ENCODE measurements at regions not wholly inside any gene's neighbourhood (a gene's known extent, or its start where the extent isn't known, plus 50 kb on each side); places are given as distances from the start of the nearest gene placed in this dataset.

- H3K79me2 ChIP-seq (ENCODE audit: control insufficient read depth, insufficient read depth, low read length, poor library complexity): no peaks in the 10 kb centered on the region
- H4K8ac ChIP-seq (ENCODE audit: low read depth, low read length): no peak overlapping the region
- no CpG with 5 or more reads among the region's 10 CpGs for whole genome bisulfite sequencing (ENCODE audit: extremely low coverage, insufficient coverage, insufficient read length)
- no peak overlapping the region for H2AK5ac ChIP-seq (ENCODE audit: low read length)
- no peaks in the 10 kb centered on the region for H3K36me3 ChIP-seq (ENCODE audit: control insufficient read depth in 1 of 2, insufficient read depth in 2 of 2, low read length in 2 of 2)
- H2BK12ac ChIP-seq (ENCODE audit: low read length): no peak overlapping the region
- no peaks in the 10 kb centered on the region for H3K79me1 ChIP-seq (ENCODE audit: low read length)
- H3K4me3 ChIP-seq (ENCODE audit: low read depth, low read length): no peak overlapping the region
- no peak overlapping the region for H4K91ac ChIP-seq (ENCODE audit: low read depth, low read length)
- no peak overlapping the region for H2BK5ac ChIP-seq (ENCODE audit: low read depth, low read length, poor library complexity)
- H2BK120ac ChIP-seq (ENCODE audit: insufficient read depth, low read length, poor library complexity): no peak overlapping the region
- no peak overlapping the region for H3K18ac ChIP-seq (ENCODE audit: low read length)
- no peak overlapping the region for H2AFZ ChIP-seq (ENCODE audit: insufficient read depth, low read length, poor library complexity)
- H3K27ac ChIP-seq (ENCODE audit: low read depth, low read length): no peak overlapping the region
- H3K4me1 ChIP-seq (ENCODE audit: control insufficient read depth in 1 of 2, insufficient read depth in 2 of 2, low read length in 2 of 2): no peaks in the 10 kb centered on the region
- no peaks in the 10 kb centered on the region for H3K9me3 ChIP-seq (ENCODE audit: insufficient read depth, low read depth, low read length)
- DNase-seq: no peak
- H3K4me2 ChIP-seq (ENCODE audit: low read length): no peak overlapping the region
- no peaks in the 10 kb centered on the region for H3K27me3 ChIP-seq (ENCODE audit: insufficient read depth, low read length)
- no peak overlapping the region for H4K12ac ChIP-seq (ENCODE audit: low read depth, low read length)
- H3K9ac ChIP-seq (ENCODE audit: low read length): no peak overlapping the region
- no peak overlapping the region for H3K4ac ChIP-seq (ENCODE audit: low read depth, low read length)
- no peak overlapping the region for H3K23ac ChIP-seq (ENCODE audit: low read length)
- H3K14ac ChIP-seq (ENCODE audit: low read length): no peak overlapping the region
Measured at GRCh38 chr5:30874241-30875034, 319.0 kb upstream of the CDH6 start.

- Histone ChIP-seq H3K27ac (ENCODE audit: low read depth, low read length) (no peak overlapping the region), H3K36me3 (ENCODE audit: control insufficient read depth in 1 of 2, insufficient read depth in 2 of 2, low read length in 2 of 2) (no peaks in the 10 kb centered on the region), H3K4ac (ENCODE audit: low read depth, low read length) (no peak overlapping the region), H2BK120ac (ENCODE audit: insufficient read depth, low read length, poor library complexity) (no peak overlapping the region), H3K23ac (ENCODE audit: low read length) (no peak overlapping the region), H2BK12ac (ENCODE audit: low read length) (no peak overlapping the region), H3K4me2 (ENCODE audit: low read length) (no peak overlapping the region), H2BK5ac (ENCODE audit: low read depth, low read length, poor library complexity) (no peak overlapping the region), H3K79me2 (ENCODE audit: control insufficient read depth, insufficient read depth, low read length, poor library complexity) (no peaks in the 10 kb centered on the region), H2AFZ (ENCODE audit: insufficient read depth, low read length, poor library complexity) (no peak overlapping the region), H2AK5ac (ENCODE audit: low read length) (no peak overlapping the region), H4K8ac (ENCODE audit: low read depth, low read length) (no peak overlapping the region), H3K4me3 (ENCODE audit: low read depth, low read length) (no peak overlapping the region), H3K27me3 (ENCODE audit: insufficient read depth, low read length) (no peaks in the 10 kb centered on the region), H3K18ac (ENCODE audit: low read length) (no peak overlapping the region), H3K14ac (ENCODE audit: low read length) (no peak overlapping the region), H3K9ac (ENCODE audit: low read length) (no peak overlapping the region), H3K9me3 (ENCODE audit: insufficient read depth, low read depth, low read length) (no peaks in the 10 kb centered on the region), H4K91ac (ENCODE audit: low read depth, low read length) (no peak overlapping the region), H3K4me1 (ENCODE audit: control insufficient read depth in 1 of 2, insufficient read depth in 2 of 2, low read length in 2 of 2) (no peaks in the 10 kb centered on the region), H4K12ac (ENCODE audit: low read depth, low read length) (no peak overlapping the region), H3K79me1 (ENCODE audit: low read length) (no peaks in the 10 kb centered on the region)
- DNase-seq: no peak
- no CpG with 5 or more reads among the region's 3 CpGs for WGBS (ENCODE audit: extremely low coverage, insufficient coverage, insufficient read length)
Measured at GRCh38 chr5:30871196-30871595, 322.3 kb upstream of the CDH6 start.

GRCh38 chr5:30867711-30868110 lies 325.8 kb upstream of the CDH6 start:
- Histone ChIP-seq H3K23ac (ENCODE audit: low read length) (no peak overlapping the region), H2BK12ac (ENCODE audit: low read length) (no peak overlapping the region), H3K36me3 (ENCODE audit: control insufficient read depth in 1 of 2, insufficient read depth in 2 of 2, low read length in 2 of 2) (no peaks in the 10 kb centered on the region), H2BK5ac (ENCODE audit: low read depth, low read length, poor library complexity) (no peak overlapping the region), H2AFZ (ENCODE audit: insufficient read depth, low read length, poor library complexity) (no peak overlapping the region), H2BK120ac (ENCODE audit: insufficient read depth, low read length, poor library complexity) (no peak overlapping the region), H3K9ac (ENCODE audit: low read length) (no peak overlapping the region), H3K9me3 (ENCODE audit: insufficient read depth, low read depth, low read length) (no peaks in the 10 kb centered on the region), H2AK5ac (ENCODE audit: low read length) (no peak overlapping the region), H4K12ac (ENCODE audit: low read depth, low read length) (no peak overlapping the region), H3K79me1 (ENCODE audit: low read length) (no peaks in the 10 kb centered on the region), H3K27me3 (ENCODE audit: insufficient read depth, low read length) (no peaks in the 10 kb centered on the region), H3K14ac (ENCODE audit: low read length) (no peak overlapping the region), H3K4me2 (ENCODE audit: low read length) (no peak overlapping the region), H3K4me1 (ENCODE audit: control insufficient read depth in 1 of 2, insufficient read depth in 2 of 2, low read length in 2 of 2) (no peaks in the 10 kb centered on the region), H3K18ac (ENCODE audit: low read length) (no peak overlapping the region), H3K4ac (ENCODE audit: low read depth, low read length) (no peak overlapping the region), H4K8ac (ENCODE audit: low read depth, low read length) (no peak overlapping the region), H3K27ac (ENCODE audit: low read depth, low read length) (no peak overlapping the region), H3K79me2 (ENCODE audit: control insufficient read depth, insufficient read depth, low read length, poor library complexity) (no peaks in the 10 kb centered on the region), H3K4me3 (ENCODE audit: low read depth, low read length) (no peak overlapping the region), H4K91ac (ENCODE audit: low read depth, low read length) (no peak overlapping the region)
- no peak for DNase-seq

GRCh38 chr5:30866142-30866541 lies 327.3 kb upstream of the CDH6 start:
- Histone ChIP-seq H3K4ac (ENCODE audit: low read depth, low read length) (no peak overlapping the region), H3K4me2 (ENCODE audit: low read length) (no peak overlapping the region), H4K8ac (ENCODE audit: low read depth, low read length) (no peak overlapping the region), H2BK120ac (ENCODE audit: insufficient read depth, low read length, poor library complexity) (no peak overlapping the region), H3K9ac (ENCODE audit: low read length) (no peak overlapping the region), H3K4me3 (ENCODE audit: low read depth, low read length) (no peak overlapping the region), H4K91ac (ENCODE audit: low read depth, low read length) (no peak overlapping the region), H2BK12ac (ENCODE audit: low read length) (no peak overlapping the region), H2BK5ac (ENCODE audit: low read depth, low read length, poor library complexity) (no peak overlapping the region), H3K9me3 (ENCODE audit: insufficient read depth, low read depth, low read length) (no peaks in the 10 kb centered on the region), H3K27me3 (ENCODE audit: insufficient read depth, low read length) (no peaks in the 10 kb centered on the region), H2AK5ac (ENCODE audit: low read length) (no peak overlapping the region), H4K12ac (ENCODE audit: low read depth, low read length) (no peak overlapping the region), H3K23ac (ENCODE audit: low read length) (no peak overlapping the region), H3K79me2 (ENCODE audit: control insufficient read depth, insufficient read depth, low read length, poor library complexity) (no peaks in the 10 kb centered on the region), H3K4me1 (ENCODE audit: control insufficient read depth in 1 of 2, insufficient read depth in 2 of 2, low read length in 2 of 2) (no peaks in the 10 kb centered on the region), H3K36me3 (ENCODE audit: control insufficient read depth in 1 of 2, insufficient read depth in 2 of 2, low read length in 2 of 2) (no peaks in the 10 kb centered on the region), H2AFZ (ENCODE audit: insufficient read depth, low read length, poor library complexity) (no peak overlapping the region), H3K79me1 (ENCODE audit: low read length) (no peaks in the 10 kb centered on the region), H3K14ac (ENCODE audit: low read length) (no peak overlapping the region), H3K18ac (ENCODE audit: low read length) (no peak overlapping the region), H3K27ac (ENCODE audit: low read depth, low read length) (no peak overlapping the region)
- WGBS (ENCODE audit: extremely low coverage, insufficient coverage, insufficient read length): no CpG with 5 or more reads among the region's 8 CpGs
- no peak for DNase-seq
